Erythroblast (primary cell): ENCODE measurements at regions not wholly inside any gene's neighbourhood (a gene's known extent, or its start where the extent isn't known, plus 50 kb on each side); places are given as distances from the start of the nearest gene placed in this dataset.

Source experiments
- GATA1 ChIP-seq: IDR thresholded peaks from 2 replicates; pipeline ENCODE4 v1.6.1; 2011; ENCODE audit warnings: low read depth, mild to moderate bottlenecking, control low read depth, low read length, moderate library complexity
- POLR2A ChIP-seq: IDR thresholded peaks from 2 replicates; pipeline ENCODE4 v1.6.1; 2011; ENCODE audit warnings: mild to moderate bottlenecking, low read length

DNA sequence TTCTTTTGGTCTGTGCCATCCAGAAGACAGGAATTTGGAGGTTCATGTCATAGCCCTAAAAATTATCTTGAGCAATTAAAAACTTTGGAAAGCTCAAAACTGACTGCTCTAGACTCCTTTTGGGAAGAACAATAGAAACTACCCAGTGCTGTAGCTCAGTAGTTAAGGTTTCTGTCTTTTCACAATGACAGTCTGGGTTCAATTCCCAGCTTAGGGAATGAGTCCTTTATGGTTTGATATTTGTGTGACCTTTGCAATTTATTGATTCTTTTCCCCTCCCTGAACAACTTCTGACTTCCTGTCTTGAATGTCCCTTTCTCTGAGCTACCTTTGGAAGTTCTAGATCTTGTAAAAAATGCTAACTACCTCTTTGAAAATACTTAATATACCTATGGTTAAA, 603.3 kb upstream of the IGFBP3 start:
- TF ChIP-seq POLR2A = no peak
- no peak for TF ChIP-seq GATA1
